DLD1 (cell line): ENCODE measurements at regions not wholly inside any gene's neighbourhood (a gene's known extent, or its start where the extent isn't known, plus 50 kb on each side); places are given as distances from the start of the nearest gene placed in this dataset.

ENCODE experiments used
- in situ Hi-C: cut with HindIII; loops from 2 replicates; pipeline ENCODE4 v1.10.0; 2017; ENCODE audit warnings: low sequenced_read_pairs

DNA sequence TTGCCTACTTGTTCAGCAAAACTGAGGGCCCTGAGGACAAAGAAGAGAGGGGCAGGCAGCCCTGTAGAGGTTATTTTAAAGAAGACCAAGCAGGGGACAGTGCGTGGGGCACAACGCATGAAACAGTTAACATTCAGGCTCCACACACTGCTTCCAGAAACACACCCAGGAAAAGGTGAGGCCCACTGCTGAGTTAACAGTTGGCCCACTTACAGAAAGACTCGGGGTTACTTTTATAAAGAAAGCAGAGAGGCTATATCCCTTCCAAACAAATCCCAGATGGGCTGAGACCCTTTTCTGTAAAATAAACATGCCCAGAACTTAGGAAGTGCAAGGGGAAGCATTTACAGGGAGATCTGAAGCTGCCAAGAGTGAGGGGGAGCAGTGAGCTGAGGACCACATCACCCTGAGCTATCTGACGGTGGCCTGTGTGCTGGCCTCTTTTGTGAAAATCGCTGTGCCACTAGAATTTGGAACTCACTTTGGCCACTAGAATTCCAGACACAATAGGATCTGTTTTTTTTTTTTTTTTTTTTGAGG lies 49.8 kb upstream of the SSTR4 start:
- in situ Hi-C loops = loop anchor here (25.0 kb wide), 1 partner anchor 298 kb away; no protein-coding TSS in a partner anchor
